Neural progenitor cell (in vitro differentiated cells): ENCODE measurements at regions not wholly inside any gene's neighbourhood (a gene's known extent, or its start where the extent isn't known, plus 50 kb on each side); places are given as distances from the start of the nearest gene placed in this dataset.

Experiments
- EZH2phosphoT487 ChIP-seq: fragments of 200-600 bp; sonication (generic); IDR thresholded peaks from 2 replicates; pipeline ENCODE4 v1.6.1; 2017; ENCODE audit warnings: antibody characterized with exemption
- TF ChIP-seq, protein P1 (sequence below): fragments of 200-600 bp; sonication (generic); IDR thresholded peaks from 2 replicates; pipeline ENCODE4 v1.5.1; 2017; ENCODE audit warnings: antibody characterized with exemption, mild to moderate bottlenecking

- TF ChIP-seq, protein P1, sequence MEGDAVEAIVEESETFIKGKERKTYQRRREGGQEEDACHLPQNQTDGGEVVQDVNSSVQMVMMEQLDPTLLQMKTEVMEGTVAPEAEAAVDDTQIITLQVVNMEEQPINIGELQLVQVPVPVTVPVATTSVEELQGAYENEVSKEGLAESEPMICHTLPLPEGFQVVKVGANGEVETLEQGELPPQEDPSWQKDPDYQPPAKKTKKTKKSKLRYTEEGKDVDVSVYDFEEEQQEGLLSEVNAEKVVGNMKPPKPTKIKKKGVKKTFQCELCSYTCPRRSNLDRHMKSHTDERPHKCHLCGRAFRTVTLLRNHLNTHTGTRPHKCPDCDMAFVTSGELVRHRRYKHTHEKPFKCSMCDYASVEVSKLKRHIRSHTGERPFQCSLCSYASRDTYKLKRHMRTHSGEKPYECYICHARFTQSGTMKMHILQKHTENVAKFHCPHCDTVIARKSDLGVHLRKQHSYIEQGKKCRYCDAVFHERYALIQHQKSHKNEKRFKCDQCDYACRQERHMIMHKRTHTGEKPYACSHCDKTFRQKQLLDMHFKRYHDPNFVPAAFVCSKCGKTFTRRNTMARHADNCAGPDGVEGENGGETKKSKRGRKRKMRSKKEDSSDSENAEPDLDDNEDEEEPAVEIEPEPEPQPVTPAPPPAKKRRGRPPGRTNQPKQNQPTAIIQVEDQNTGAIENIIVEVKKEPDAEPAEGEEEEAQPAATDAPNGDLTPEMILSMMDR: no peak
- TF ChIP-seq EZH2phosphoT487: no peak
Observed at GRCh38 chr2:136207030-136207623, 89.2 kb upstream of the CXCR4 start.
